ENCODE measurements at regions not wholly inside any gene's neighbourhood (a gene's known extent, or its start where the extent isn't known, plus 50 kb on each side); places are given as distances from the start of the nearest gene placed in this dataset.
"Not testable (repeated sequence)": the region's sequence is repeated elsewhere in the genome, so short reads cannot be mapped to it uniquely, and the experiment has no call there.

- no peak for DNase-seq
Observed at GRCh38 chr7:51589111-51589510, 272.5 kb upstream of the COBL start.

- no peak for DNase-seq
Observed at GRCh38 chr7:51587604-51588003, 271.0 kb upstream of the COBL start.

GRCh38 chr7:51577390-51577789 lies 260.8 kb upstream of the COBL start:
- no peak for DNase-seq

- DNase-seq: no peak
Observed at GRCh38 chr7:51569581-51569980, 253.0 kb upstream of the COBL start.

- DNase-seq: no peak
Observed at GRCh38 chr7:51569176-51569575, 252.6 kb upstream of the COBL start.

- no peak for DNase-seq
Observed at GRCh38 chr7:51551070-51551469, 234.5 kb upstream of the COBL start.

- no peak for DNase-seq
Observed at GRCh38 chr7:51545131-51545530, 228.5 kb upstream of the COBL start.

GRCh38 chr7:51543801-51544553 lies 227.4 kb upstream of the COBL start:
- DNase-seq: peak; percentile 50

GRCh38 chr7:51540906-51541305 lies 224.3 kb upstream of the COBL start:
- DNase-seq: not testable (repeated sequence)

- DNase-seq: no peak
Observed at GRCh38 chr7:51539840-51540239, 223.2 kb upstream of the COBL start.

GRCh38 chr7:51528172-51528571 lies 211.6 kb upstream of the COBL start:
- no peak for DNase-seq

GRCh38 chr7:51521694-51522312 lies 205.2 kb upstream of the COBL start:
- no peak for DNase-seq

- DNase-seq: no peak
Observed at GRCh38 chr7:51521054-51521453, 204.4 kb upstream of the COBL start.

GRCh38 chr7:51518646-51519045 lies 202.0 kb upstream of the COBL start:
- no peak for DNase-seq

GRCh38 chr7:51517187-51517586 lies 200.6 kb upstream of the COBL start:
- no peak for DNase-seq

GRCh38 chr7:51501620-51502019 lies 185.0 kb upstream of the COBL start:
- no peak for DNase-seq

- DNase-seq: no peak
Observed at GRCh38 chr7:51482976-51483375, 166.4 kb upstream of the COBL start.

GRCh38 chr7:51481421-51481820 lies 164.8 kb upstream of the COBL start:
- DNase-seq: no peak

- no peak for DNase-seq
Observed at GRCh38 chr7:51477819-51478218, 161.2 kb upstream of the COBL start.

GRCh38 chr7:51477323-51477722 lies 160.7 kb upstream of the COBL start:
- DNase-seq: no peak

- DNase-seq: no peak
Observed at GRCh38 chr7:51476026-51476425, 159.4 kb upstream of the COBL start.

GRCh38 chr7:51472873-51473272 lies 156.3 kb upstream of the COBL start:
- DNase-seq: no peak

GRCh38 chr7:51471981-51472296 lies 155.3 kb upstream of the COBL start:
- DNase-seq: no peak

- peak; percentile 74 for DNase-seq
Observed at GRCh38 chr7:51471210-51471980, 154.8 kb upstream of the COBL start.
